T-helper 2 cell treated with Interferon-gamma antibody and Interleukin-4, amounts not matched to agents 100 ng/mL and 5 ng/mL, for 36 hours (primary cell): ENCODE measurements at regions not wholly inside any gene's neighbourhood (a gene's known extent, or its start where the extent isn't known, plus 50 kb on each side); places are given as distances from the start of the nearest gene placed in this dataset.

Source experiments
- intact Hi-C: fragments of 100-400 bp; cut with micrococcal nuclease; formaldehyde crosslinking; loops from one replicate; pipeline ENCODE4 v1.15.1; 2023

GRCh38 chr1:60228041-60228491 lies 154.5 kb upstream of the C1orf87 start:
- intact Hi-C loops = no loop called here

GRCh38 chr1:60227601-60228000 lies 154.0 kb upstream of the C1orf87 start:
- intact Hi-C loops = no loop called here

GRCh38 chr1:60225486-60225885 lies 151.9 kb upstream of the C1orf87 start:
- intact Hi-C loops = no loop called here

GRCh38 chr1:60224523-60224922 lies 151.0 kb upstream of the C1orf87 start:
- intact Hi-C loops = no loop called here

GRCh38 chr1:60223158-60223557 lies 149.6 kb upstream of the C1orf87 start:
- intact Hi-C loops = no loop called here

GRCh38 chr1:60222360-60223115 lies 149.0 kb upstream of the C1orf87 start:
- intact Hi-C loops = no loop called here

- intact Hi-C loops = no loop called here
These were observed 139.7 kb upstream of the C1orf87 start for GRCh38 chr1:60213253-60213652.

- intact Hi-C loops = no loop called here
These were observed 122.5 kb upstream of the C1orf87 start for GRCh38 chr1:60196026-60196425.

- intact Hi-C loops = no loop called here
These were observed 112.1 kb upstream of the C1orf87 start for GRCh38 chr1:60185684-60186083.

GRCh38 chr1:60184521-60184920 lies 111.0 kb upstream of the C1orf87 start:
- intact Hi-C loops = no loop called here

GRCh38 chr1:60173729-60174505 lies 100.3 kb upstream of the C1orf87 start:
- intact Hi-C loops = no loop called here

- intact Hi-C loops = no loop called here
These were observed 99.4 kb upstream of the C1orf87 start for GRCh38 chr1:60173006-60173405.

GRCh38 chr1:60171801-60172200 lies 98.2 kb upstream of the C1orf87 start:
- intact Hi-C loops = no loop called here

GRCh38 chr1:60170709-60171108 lies 97.1 kb upstream of the C1orf87 start:
- intact Hi-C loops = no loop called here

GRCh38 chr1:60169206-60169605 lies 95.6 kb upstream of the C1orf87 start:
- intact Hi-C loops = no loop called here

GRCh38 chr1:60162936-60163335 lies 89.4 kb upstream of the C1orf87 start:
- intact Hi-C loops = no loop called here

GRCh38 chr1:60160141-60160540 lies 86.6 kb upstream of the C1orf87 start:
- intact Hi-C loops = no loop called here

GRCh38 chr1:60156371-60156770 lies 82.8 kb upstream of the C1orf87 start:
- intact Hi-C loops = loop anchor here (10.0 kb wide), 1 partner anchor 888 kb away; no protein-coding TSS in a partner anchor

GRCh38 chr1:60153961-60154360 lies 80.4 kb upstream of the C1orf87 start:
- intact Hi-C loops = loop anchor here (10.0 kb wide), 1 partner anchor 891 kb away; no protein-coding TSS in a partner anchor

- intact Hi-C loops = loop anchor here (10.0 kb wide), 1 partner anchor 892 kb away; no protein-coding TSS in a partner anchor
These were observed 79.3 kb upstream of the C1orf87 start for GRCh38 chr1:60152891-60153290.

- intact Hi-C loops = loop anchor here (10.0 kb wide), 1 partner anchor 893 kb away; no protein-coding TSS in a partner anchor
These were observed 77.7 kb upstream of the C1orf87 start for GRCh38 chr1:60151311-60151710.

- intact Hi-C loops = no loop called here
These were observed 75.7 kb upstream of the C1orf87 start for GRCh38 chr1:60149251-60149650.
